Keratinocyte (primary cell): ENCODE measurements at regions not wholly inside any gene's neighbourhood (a gene's known extent, or its start where the extent isn't known, plus 50 kb on each side); places are given as distances from the start of the nearest gene placed in this dataset.

Source experiments
- CTCF ChIP-seq, 3 experiments: IDR thresholded peaks in 1 of 3; conservative IDR thresholded peaks in 1 of 3; optimal IDR thresholded peaks in 1 of 3; 2 replicates in 2 of 3; 3 replicates in 1 of 3; pipeline versions ENCODE3 to v1.5.1; 2011; ENCODE audit warnings: low read length in 3 of 3, mild to moderate bottlenecking in 3 of 3, moderate library complexity in 2 of 3, control low read depth in 1 of 3, inconsistent platforms in 1 of 3; ENCODE audit not compliant: insufficient read depth in 2 of 3; ENCODE audit errors: extremely low read depth in 1 of 3
- EZH2 ChIP-seq: IDR thresholded peaks from one replicate; pipeline ENCODE4 v1.6.1; 2012; ENCODE audit warnings: inconsistent platforms, mild to moderate bottlenecking, low read length, moderate library complexity

- TF ChIP-seq CTCF (optimal IDR thresholded peaks at IDR 0.05 in 1 of 3, IDR thresholded peaks at IDR 0.05 in 1 of 3, conservative IDR thresholded peaks at IDR 0.05 in 1 of 3; ENCODE audit: extremely low read depth in 1 of 3, insufficient read depth in 2 of 3, low read length in 3 of 3) (no peak), EZH2 (no peak)
Observed at GRCh38 chr2:66874411-66874810, 439.5 kb downstream of the MEIS1 start.
